SK-N-SH (cell line): ENCODE measurements at regions not wholly inside any gene's neighbourhood (a gene's known extent, or its start where the extent isn't known, plus 50 kb on each side); places are given as distances from the start of the nearest gene placed in this dataset.

ENCODE experiments used
- CHD2 ChIP-seq: fragments of 150-350 bp; IDR thresholded peaks from 2 replicates; pipeline ENCODE4 v1.6.1; 2018; ENCODE audit warnings: low read length; ENCODE audit not compliant: partially characterized antibody
- EP300 ChIP-seq, 2 experiments: IDR thresholded peaks; 2 replicates each; pipeline versions ENCODE4 v1.4.0 to v1.6.1; 2012; ENCODE audit warnings: borderline replicate concordance in 1 of 2, low read depth in 1 of 2, low read length in 1 of 2
- NFIC ChIP-seq: IDR thresholded peaks from 2 replicates; pipeline ENCODE4 v1.4.0; 2012; ENCODE audit warnings: borderline replicate concordance
- POLR2AphosphoS5 ChIP-seq: IDR thresholded peaks from 2 replicates; pipeline ENCODE4 v1.6.1; 2012; ENCODE audit warnings: low read depth, low read length
- SMC3 ChIP-seq: IDR thresholded peaks from 2 replicates; pipeline ENCODE4 v1.6.1; 2012; ENCODE audit warnings: low read depth, low read length, improper control_type of control experiment
- TAF1 ChIP-seq: IDR thresholded peaks from 2 replicates; pipeline ENCODE4 v1.6.1; 2012; ENCODE audit warnings: low read depth, mild to moderate bottlenecking, low read length, moderate library complexity, borderline replicate concordance
- TF ChIP-seq, protein P1 (sequence below): IDR thresholded peaks from 2 replicates; pipeline ENCODE4 v1.6.1; 2012; ENCODE audit warnings: mild to moderate bottlenecking, low read depth, low read length, moderate library complexity
- TF ChIP-seq, protein P2 (sequence below): fragments of 200-600 bp; sonication (generic); IDR thresholded peaks from 2 replicates; pipeline ENCODE4 v1.6.1; 2017; ENCODE audit warnings: antibody characterized with exemption, mild to moderate bottlenecking, moderate library complexity

DNA sequence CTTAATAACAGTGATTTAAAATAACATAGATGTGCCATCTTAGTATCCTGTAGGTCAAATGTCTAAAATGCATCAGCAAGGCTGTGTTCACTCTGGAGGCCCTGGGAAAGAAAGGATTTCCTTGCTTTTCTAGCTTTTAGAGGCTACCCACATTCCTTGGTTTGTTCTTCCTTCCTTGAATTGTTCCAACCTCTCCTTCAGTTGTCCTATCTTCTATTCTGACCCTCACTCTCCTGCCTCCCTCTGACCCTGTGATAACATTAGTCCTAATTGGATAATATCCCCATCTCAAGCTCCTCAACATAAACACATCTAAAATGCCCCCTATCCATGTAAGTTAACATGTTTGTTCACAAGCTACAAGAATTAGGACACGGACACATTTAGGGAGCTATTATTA is 733.5 kb downstream of the SOCS6 start:
- TF ChIP-seq, protein P1, sequence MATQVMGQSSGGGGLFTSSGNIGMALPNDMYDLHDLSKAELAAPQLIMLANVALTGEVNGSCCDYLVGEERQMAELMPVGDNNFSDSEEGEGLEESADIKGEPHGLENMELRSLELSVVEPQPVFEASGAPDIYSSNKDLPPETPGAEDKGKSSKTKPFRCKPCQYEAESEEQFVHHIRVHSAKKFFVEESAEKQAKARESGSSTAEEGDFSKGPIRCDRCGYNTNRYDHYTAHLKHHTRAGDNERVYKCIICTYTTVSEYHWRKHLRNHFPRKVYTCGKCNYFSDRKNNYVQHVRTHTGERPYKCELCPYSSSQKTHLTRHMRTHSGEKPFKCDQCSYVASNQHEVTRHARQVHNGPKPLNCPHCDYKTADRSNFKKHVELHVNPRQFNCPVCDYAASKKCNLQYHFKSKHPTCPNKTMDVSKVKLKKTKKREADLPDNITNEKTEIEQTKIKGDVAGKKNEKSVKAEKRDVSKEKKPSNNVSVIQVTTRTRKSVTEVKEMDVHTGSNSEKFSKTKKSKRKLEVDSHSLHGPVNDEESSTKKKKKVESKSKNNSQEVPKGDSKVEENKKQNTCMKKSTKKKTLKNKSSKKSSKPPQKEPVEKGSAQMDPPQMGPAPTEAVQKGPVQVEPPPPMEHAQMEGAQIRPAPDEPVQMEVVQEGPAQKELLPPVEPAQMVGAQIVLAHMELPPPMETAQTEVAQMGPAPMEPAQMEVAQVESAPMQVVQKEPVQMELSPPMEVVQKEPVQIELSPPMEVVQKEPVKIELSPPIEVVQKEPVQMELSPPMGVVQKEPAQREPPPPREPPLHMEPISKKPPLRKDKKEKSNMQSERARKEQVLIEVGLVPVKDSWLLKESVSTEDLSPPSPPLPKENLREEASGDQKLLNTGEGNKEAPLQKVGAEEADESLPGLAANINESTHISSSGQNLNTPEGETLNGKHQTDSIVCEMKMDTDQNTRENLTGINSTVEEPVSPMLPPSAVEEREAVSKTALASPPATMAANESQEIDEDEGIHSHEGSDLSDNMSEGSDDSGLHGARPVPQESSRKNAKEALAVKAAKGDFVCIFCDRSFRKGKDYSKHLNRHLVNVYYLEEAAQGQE: no peak
- no peak for TF ChIP-seq SMC3
- TF ChIP-seq POLR2AphosphoS5: no peak
- TF ChIP-seq, protein P2, sequence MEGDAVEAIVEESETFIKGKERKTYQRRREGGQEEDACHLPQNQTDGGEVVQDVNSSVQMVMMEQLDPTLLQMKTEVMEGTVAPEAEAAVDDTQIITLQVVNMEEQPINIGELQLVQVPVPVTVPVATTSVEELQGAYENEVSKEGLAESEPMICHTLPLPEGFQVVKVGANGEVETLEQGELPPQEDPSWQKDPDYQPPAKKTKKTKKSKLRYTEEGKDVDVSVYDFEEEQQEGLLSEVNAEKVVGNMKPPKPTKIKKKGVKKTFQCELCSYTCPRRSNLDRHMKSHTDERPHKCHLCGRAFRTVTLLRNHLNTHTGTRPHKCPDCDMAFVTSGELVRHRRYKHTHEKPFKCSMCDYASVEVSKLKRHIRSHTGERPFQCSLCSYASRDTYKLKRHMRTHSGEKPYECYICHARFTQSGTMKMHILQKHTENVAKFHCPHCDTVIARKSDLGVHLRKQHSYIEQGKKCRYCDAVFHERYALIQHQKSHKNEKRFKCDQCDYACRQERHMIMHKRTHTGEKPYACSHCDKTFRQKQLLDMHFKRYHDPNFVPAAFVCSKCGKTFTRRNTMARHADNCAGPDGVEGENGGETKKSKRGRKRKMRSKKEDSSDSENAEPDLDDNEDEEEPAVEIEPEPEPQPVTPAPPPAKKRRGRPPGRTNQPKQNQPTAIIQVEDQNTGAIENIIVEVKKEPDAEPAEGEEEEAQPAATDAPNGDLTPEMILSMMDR: no peak
- TF ChIP-seq TAF1: no peak
- no peak for TF ChIP-seq CHD2
- no peak for TF ChIP-seq NFIC
- no peak for TF ChIP-seq EP300 (IDR thresholded peaks at IDR 0.05; ENCODE audit: borderline replicate concordance in 1 of 2, low read depth in 1 of 2, low read length in 1 of 2)
